Posterior vena cava (tissue), 2 donors: ENCODE measurements at regions not wholly inside any gene's neighbourhood (a gene's known extent, or its start where the extent isn't known, plus 50 kb on each side); places are given as distances from the start of the nearest gene placed in this dataset.

Experiments used
- DNase-seq: peaks from one replicate; pipeline ENCODE4 v3.0.0-alpha.2; 2020; ENCODE audit warnings: low spot score
- intact Hi-C, 2 donors: fragments of 100-400 bp; cut with DNase I; formaldehyde crosslinking; loops; one replicate each; pipeline versions ENCODE4 v1.14.1 to v1.14.2; 2022 to 2023
- donor health status: DM: yes; HTN: yes; CAD: no.
- donor health status: DM: yes; HTN: yes; CAD: no.

DNA sequence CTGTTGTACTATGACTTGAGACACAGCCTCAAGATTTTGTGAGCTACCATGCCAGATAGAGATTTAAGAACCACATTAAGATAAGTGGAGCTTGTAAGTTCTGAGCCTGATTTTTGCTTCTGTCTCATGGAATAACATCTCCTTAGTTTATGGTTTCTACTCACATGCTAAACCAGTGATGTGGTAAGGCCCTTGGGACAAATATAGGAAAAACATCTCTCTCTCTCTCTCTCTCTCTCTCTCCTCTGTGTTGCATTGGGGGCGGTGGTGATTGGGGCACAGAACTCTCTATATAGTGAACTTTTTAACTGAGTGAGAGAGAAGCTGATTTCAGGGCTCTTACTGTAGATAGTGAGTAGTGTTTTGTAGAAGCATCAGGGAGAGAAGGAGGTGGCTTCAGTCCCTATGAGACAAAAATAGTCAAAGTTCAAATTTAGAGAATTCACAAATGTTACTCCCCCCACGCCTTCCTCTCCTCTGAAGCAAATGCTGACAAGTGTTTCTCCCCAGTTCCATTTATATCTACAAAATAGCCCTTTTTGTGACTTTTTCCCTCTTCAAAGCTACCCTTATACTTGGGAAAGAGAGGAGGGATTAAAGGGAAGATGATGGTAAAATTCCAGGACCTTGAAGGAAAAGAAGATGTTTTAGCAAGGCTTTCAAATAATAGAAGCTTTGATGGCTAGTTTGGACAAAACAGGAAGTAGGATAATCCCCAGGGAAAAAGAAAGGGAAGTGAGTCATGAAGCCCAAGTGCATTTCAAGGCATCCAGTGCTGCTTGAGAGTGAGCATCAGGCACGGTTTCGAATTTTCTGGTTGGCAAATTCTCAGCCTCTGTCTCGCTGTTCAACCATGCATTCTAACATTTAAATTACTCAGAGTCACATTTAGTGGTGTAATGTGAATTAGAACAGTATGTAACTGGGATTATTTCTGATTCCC, 134.3 kb upstream of the AP1S2 start:
- no peak for DNase-seq
- intact Hi-C loops = no loop called here

DNA sequence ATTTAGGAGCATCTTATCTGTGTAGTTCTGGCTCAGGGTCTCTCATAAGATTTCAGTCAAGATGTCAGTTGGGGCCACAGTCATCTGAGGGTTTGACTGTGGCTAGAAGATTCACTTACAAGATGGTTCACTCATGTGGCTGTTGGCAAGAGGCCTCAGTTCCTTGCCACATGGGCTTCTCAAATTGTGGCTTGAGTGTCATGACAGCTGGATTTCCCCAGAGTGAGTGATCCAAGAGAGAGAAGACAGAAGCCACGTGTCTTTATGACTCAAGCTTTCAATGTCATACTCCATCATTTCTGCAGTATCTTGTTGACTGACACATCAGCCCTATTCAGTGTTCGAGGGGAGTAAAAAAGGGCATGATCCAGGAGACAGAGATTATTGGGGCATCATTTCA, 131.3 kb upstream of the AP1S2 start:
- intact Hi-C loops = no loop called here
- DNase-seq = no peak

DNA sequence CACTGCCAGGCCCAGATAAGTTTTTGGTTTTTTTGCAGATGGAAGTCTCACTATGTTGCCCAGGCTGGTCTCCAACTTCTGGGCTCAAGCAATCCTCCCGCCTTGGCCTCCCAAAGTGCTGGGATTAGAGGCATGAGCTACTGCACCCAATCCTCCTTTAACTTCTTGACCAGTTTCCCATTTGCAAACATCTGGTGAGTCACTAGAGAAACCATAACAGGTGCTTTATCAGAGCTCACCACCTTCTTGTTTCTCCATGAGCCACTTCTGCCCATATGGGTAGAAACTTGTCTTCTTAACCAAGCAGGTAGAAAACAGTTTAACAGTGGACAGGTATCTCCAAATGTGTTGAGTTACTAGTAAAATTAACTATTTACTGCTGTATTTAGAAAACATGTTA, 128.4 kb upstream of the AP1S2 start:
- intact Hi-C loops = no loop called here
- no peak for DNase-seq

DNA sequence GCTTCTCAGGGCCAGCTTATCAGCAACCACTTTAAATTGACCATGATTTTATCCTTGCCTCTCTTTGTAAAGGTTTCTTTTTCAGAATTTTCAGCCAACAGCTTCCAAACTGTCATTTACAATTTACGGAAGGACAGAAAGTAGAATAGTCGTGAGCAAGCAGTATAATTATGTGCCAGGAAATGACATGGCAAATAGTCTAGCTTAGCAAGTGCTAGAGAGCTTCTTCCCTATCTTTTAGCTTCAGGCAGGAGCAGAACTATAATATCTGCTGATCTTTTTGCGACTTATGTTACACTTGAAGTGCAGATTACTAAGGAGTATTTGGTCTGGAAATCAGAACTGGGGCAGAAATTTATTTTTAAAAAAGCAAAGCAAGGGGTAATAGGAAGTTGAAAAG, 123.0 kb upstream of the AP1S2 start:
- DNase-seq = no peak
- intact Hi-C loops = no loop called here

DNA sequence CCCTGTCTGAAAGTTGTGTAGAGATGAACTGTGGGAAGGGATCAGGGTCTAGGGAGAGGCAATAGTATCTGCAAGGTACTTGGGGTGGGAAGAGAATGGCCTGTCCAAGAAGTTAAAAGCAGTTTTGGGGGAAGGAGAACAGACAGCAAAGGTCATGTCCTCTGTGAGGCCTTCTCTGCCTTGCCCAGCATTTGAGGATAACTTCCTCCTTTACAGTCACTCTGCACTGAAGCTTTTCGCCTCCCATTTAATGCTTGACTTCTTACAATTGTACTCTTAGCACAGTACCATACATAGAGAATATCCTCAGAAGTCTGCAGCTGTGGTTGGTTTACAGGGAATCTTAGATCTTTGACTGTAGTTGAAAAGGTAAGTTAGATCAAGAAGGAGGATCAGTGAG, 121.8 kb upstream of the AP1S2 start:
- DNase-seq = no peak
- intact Hi-C loops = no loop called here

DNA sequence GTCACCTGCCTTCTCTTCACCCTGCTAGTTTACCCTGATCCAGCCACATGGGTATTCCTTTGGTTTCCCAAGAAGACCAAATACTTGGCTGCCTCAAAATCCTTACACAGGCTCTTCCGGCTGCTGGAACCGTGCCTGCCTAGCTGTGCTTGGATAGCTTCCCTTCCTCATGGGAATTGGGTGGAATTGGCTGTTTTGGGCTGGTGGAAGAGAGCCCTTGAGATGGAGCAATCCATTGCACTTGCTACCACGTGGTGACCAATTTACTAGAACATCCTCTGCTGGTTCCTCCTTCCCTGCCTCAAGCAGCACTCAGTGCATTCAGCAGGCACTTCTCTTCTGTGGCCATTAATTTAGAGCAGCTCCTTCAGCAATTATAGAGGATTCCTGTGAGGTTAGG, 119.3 kb upstream of the AP1S2 start:
- intact Hi-C loops = no loop called here
- DNase-seq = no peak

DNA sequence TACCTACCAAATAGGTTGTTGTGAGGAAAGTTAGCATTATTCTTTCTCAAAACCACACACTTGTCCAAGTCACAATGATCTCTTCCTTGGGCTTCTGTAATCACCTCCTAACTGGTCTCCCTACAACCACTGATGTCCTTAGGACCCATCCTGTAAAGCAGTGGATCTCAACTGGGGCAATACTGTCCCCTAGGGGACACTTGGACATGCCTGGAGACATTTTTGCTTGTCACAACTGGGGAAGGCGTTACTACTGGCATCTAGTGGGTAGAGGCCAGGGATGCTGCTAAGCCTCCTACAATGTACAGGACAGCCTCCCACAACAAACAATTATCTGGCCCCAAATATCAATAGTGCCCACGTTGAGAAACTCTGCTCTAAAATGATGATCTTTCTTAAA, 118.7 kb upstream of the AP1S2 start:
- intact Hi-C loops = no loop called here
- DNase-seq = no peak

DNA sequence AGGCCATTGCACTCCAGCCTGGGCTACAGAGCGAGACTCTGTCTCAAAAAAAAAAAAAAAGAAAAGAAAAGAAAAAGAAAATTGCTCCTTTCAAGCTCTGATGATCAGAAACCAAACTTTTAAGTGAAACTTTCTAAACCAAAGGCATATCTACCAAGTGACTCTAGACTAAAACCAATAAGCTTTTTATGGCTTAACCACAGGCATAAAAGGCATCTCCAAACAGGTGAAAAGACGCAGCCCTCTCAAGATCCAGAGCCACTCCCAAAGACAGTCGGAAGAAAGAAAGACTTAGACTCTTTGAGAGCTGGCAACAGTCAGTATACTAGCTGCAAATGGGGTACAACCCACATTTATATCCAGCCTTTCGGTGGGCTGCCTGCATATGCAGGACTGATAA, 117.1 kb upstream of the AP1S2 start:
- intact Hi-C loops = no loop called here
- no peak for DNase-seq

DNA sequence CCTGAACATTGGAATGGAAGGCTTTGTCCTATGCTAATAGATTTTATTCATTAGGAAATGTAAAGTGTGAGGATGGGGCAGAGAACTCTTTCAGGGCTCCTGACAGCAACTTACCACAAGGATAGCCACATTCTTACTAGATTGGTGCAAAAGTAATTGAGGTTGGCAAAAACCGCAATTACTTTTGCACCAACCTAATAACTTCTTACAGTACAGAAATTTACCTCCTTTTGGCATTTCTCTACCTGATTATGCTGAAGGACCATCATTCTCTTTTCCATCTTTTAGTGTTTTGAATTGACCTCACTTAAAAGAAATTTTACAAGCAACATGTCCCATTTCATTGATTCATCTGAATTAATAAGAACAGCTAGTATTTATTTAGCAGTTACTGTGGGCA, 109.2 kb upstream of the AP1S2 start:
- intact Hi-C loops = no loop called here
- DNase-seq = no peak

DNA sequence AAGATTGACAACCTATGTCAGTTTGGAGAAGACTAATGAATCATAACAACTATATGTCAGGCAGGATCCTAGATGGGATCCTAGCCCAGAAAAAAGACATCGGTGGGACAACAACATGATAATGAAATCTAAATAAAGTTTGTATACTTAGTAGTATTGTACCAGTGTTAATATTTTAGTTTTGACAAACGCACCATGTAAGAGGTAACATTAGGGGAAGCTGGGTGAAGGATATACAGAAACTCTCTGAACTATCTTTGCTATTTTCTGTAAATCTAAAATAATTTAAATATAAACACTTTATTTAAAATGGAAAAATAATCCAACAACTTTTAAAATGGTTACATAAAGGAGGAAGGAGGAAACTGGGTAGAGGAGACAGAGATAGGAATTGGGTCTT, 105.6 kb upstream of the AP1S2 start:
- DNase-seq = no peak
- intact Hi-C loops = no loop called here

DNA sequence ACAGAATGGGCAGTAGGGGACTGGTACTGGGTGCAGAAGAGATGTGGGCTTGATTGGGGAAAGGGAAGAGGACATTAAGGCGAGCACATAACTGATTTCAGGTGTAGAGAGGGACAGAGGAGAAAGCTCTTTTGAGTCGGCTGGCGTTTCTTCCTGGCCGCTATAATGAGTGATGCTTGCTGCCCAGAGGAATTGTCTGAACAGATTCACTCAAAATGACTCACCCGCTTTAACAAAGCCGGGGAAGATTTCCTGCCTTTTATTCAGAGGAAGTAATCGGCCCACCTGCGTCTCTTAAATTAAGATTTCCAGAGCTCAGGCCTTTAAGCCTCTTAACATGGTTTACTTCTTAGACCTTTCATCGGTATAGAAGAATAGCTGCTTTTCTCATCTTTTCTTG, 102.1 kb upstream of the AP1S2 start:
- intact Hi-C loops = no loop called here
- no peak for DNase-seq

DNA sequence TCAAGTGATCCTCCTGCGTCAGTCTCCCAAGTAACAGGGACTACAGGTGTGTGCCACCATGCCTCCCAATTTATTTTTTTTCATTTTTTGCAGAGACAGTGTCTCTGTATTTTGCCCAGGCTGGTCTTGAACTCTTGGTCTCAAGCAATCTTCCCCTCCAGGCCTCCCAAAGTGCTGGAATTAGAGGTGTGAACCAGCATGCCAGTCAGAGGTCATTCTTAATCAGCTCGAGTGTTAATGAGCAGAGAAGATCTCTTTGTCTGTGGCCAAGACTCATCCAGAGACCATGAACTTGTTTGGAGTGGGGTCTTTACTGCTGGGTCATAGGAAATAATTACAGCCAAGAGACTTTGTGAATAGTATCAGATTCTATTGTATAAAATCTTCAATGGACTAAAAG, 99.2 kb upstream of the AP1S2 start:
- intact Hi-C loops = no loop called here

DNA sequence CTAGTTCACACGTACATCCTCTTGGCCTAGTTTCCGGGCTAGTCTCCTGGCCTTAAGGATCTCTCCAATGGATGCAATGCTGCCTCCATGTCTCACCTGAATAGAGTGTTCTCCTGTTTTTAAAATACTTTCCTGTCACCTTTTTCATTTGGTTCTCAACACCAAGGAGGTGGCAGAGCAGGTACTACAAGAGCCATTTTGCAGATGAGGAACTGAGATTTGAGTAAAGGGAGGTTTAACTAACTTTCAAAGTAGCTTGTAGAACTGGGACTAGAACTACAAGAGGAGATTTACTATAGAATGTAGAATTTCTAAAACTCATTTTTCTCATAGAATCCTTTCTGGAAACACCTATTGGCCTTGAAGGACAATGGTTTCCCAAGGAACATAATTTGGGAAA, 97.6 kb upstream of the AP1S2 start:
- intact Hi-C loops = no loop called here
- DNase-seq = no peak

More for the DNA sequence above, 99.2 kb upstream of the AP1S2 start:
- no peak for DNase-seq

DNA sequence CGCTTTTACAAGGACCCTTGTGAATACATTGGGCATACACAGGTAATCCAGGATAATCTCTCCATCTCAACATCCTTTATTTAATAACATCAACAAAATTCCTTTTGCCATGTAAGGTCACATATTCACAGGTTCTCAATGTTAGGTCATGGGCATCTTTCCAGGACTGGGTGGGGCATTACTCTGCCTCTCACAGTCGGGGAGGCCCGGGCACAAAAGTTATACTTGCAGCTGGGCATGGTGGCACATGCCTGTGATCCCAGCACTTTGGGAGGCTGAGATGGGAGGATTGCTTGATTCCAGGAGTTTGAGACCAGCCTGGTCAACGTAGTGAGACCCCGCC, 93.7 kb upstream of the AP1S2 start:
- intact Hi-C loops = no loop called here
- no peak for DNase-seq

DNA sequence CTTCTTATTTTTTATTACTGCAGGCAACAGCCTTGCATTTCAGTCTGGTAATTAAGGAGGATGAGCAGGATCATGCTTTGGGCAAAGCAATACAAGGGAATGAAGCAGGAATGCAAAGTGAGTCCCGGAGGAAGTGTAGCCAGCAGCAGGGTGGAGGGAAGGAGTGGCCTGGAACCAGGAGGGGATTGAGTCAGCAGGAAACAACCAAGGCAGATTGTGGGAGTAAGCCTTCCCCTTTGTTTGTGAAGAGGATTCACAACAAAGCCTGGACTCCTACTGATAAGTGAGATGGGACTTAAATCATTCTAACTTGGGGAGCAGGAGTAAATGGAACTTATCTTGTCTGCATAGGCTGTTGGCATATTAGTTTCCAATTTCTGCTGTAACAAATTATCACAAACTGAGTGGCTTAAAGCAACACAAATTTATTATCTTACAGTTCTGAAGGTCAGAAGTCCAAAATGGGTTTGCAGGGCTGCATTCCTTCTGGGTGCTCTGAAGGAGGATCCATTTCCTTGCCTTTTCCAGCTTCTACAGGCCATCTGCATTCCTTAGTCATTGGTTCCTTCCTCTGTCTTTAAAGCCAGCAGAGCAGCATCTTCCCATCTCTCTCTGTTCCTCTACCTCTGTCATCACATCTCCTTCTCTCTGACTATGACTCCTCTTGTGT, 93.2 kb upstream of the AP1S2 start:
- intact Hi-C loops = no loop called here
- no peak for DNase-seq

DNA sequence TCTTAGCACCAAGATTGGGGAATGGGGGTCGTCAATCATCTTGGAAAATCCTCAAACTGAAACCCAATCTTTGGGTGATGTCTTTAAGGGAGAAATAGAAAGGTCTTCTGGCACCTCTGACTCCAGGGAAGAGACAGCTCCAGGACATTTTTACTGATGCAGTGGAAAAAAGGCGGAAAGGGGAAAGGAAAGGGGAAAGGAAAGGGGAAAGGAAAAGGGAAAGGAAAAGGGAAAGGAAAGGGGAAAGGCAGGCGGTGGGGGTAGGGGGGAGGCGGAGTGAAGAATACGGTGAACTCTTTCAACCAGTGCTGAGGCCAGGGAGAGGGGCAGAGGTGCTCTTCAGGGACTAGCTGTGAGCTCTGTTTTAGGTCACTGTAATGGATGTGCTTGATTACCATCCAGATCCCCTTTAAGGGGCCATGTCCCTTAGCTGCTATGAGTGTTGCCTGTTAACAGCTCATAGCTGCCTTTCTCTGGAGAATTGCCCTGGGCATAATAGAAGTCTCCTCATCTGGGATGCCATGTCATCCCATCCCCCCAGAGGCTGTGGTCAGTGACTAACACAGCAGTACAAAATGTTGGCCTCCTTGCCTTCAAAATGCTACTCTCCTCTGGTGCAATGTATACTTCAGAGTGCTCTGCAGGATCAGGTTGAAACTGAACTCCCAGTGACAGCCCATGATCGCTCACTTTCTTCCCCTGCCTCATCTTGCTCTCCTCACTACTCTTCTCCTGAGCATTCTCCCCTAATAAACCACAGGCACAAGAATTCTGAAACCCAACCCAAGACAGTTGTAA, 92.4 kb upstream of the AP1S2 start:
- no peak for DNase-seq
- intact Hi-C loops = no loop called here

DNA sequence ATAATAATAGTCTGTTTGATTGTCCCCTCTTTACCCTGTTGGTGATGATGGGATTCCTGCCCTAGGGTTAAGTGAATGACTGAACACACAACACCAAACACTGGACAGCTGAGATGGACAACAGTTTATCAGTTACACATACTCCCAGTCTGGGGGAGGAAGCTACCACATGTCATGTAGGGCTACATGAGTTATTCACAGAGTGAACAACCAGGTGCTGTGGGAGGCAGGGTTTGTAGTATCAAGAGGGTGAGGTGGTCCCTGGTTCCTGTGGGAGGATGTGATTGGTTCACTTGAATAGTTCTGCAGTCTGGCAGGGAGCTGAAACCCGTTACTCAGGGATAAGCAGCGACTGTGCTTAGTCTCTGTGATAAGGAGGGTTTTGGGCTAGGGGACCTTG, 88.8 kb upstream of the AP1S2 start:
- intact Hi-C loops = loop anchor here in 1 of 2 donors (5.0 kb wide), 1 partner anchor 614 kb away; no protein-coding TSS in a partner anchor
- DNase-seq = no peak

DNA sequence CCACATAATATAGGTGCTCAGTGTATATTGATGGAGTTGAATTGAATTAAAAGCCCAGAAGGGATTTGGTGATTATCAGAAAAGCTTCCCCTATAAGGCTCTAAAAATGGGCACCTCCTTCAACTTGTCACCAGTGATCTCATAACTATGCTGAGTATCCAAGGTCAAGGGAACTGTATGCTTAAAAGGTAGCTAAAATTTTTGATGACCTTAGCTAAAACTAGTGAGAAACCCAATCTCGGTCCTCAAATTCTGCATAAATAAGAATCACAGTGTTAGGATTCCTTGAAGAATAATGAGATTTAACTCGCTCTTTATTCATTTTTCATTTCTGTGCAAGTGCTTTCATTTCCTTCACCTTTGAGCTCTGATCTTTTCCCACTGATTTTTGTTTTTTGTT, 87.7 kb upstream of the AP1S2 start:
- DNase-seq = no peak
- intact Hi-C loops = loop anchor here in 1 of 2 donors (5.0 kb wide), 1 partner anchor 615 kb away; no protein-coding TSS in a partner anchor

DNA sequence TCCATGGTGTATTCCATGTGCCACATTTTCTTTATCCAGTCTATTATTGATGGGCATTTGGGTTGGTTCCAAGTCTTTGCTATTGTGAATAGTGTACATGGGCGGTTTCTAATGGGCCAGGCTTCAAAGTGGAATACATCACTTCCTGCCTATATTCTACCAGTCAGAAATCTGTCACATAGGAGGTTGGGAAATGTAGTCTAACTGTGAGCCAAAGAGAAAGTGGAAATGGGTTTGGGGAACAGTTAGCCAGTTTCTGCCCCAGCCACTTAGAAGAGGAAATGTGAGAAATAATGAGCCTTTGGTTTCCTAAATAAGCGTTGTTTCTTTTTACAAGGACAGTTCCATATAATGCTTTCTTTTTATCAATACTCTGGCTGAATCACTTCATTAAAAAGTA, 85.1 kb upstream of the AP1S2 start:
- intact Hi-C loops = loop anchor here in 1 of 2 donors (5.0 kb wide), 1 partner anchor 618 kb away; no protein-coding TSS in a partner anchor
- no peak for DNase-seq

DNA sequence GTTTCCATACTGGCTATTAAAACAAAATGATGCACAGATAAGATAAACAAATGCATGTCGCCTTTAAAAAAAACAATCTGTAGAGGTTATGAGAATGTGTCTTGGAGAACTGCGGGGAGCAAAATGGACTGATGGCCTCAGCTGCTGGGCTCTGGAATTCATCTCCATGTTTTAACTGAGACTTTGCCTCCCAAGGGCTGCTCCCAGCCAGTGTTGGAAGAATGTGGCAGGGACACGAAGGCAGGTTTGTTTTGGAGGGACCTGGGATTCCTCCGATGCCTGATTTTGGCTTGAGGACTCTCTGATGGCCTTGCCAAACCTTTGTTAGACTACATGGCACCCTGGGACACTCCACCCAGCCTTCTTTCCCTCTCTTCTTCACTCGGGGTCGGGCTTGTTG, 83.5 kb upstream of the AP1S2 start:
- intact Hi-C loops = no loop called here
- DNase-seq = no peak
